ENCODE measurements at regions not wholly inside any gene's neighbourhood (a gene's known extent, or its start where the extent isn't known, plus 50 kb on each side); places are given as distances from the start of the nearest gene placed in this dataset.
"Not testable (repeated sequence)": the region's sequence is repeated elsewhere in the genome, so short reads cannot be mapped to it uniquely, and the experiment has no call there.

GRCh38 chr10:44102726-44103255, 282.1 kb downstream of the CXCL12 start:
- DNase-seq (ENCODE audit: low spot score), result no peak

- no peak for DNase-seq (ENCODE audit: low spot score)
These were observed 283.8 kb downstream of the CXCL12 start for GRCh38 chr10:44101082-44101481.

GRCh38 chr10:44099511-44099910, 285.4 kb downstream of the CXCL12 start:
- DNase-seq (ENCODE audit: low spot score), result no peak

GRCh38 chr10:44096217-44096616, 288.7 kb downstream of the CXCL12 start:
- DNase-seq (ENCODE audit: low spot score), result not testable (repeated sequence)

GRCh38 chr10:44089671-44090070, 295.2 kb downstream of the CXCL12 start:
- no peak for DNase-seq (ENCODE audit: low spot score)

- no peak for DNase-seq (ENCODE audit: low spot score)
These were observed 297.5 kb downstream of the CXCL12 start for GRCh38 chr10:44087403-44087802.

GRCh38 chr10:44083719-44084400, 301.0 kb downstream of the CXCL12 start:
- no peak for DNase-seq (ENCODE audit: low spot score)

- no peak for DNase-seq (ENCODE audit: low spot score)
These were observed 313.4 kb downstream of the CXCL12 start for GRCh38 chr10:44071479-44071878.

- DNase-seq (ENCODE audit: low spot score), result no peak
These were observed 314.6 kb downstream of the CXCL12 start for GRCh38 chr10:44070282-44070681.

GRCh38 chr10:44069573-44069972, 315.3 kb downstream of the CXCL12 start:
- DNase-seq (ENCODE audit: low spot score), result no peak

GRCh38 chr10:44068716-44069482, 316.0 kb downstream of the CXCL12 start:
- DNase-seq (ENCODE audit: low spot score), result no peak

- DNase-seq (ENCODE audit: low spot score), result no peak
These were observed 317.5 kb downstream of the CXCL12 start for GRCh38 chr10:44067432-44067831.

GRCh38 chr10:44066527-44067255, 318.2 kb downstream of the CXCL12 start:
- no peak for DNase-seq (ENCODE audit: low spot score)

- DNase-seq (ENCODE audit: low spot score), result no peak
These were observed 318.9 kb downstream of the CXCL12 start for GRCh38 chr10:44065788-44066526.

GRCh38 chr10:44064987-44065787, 319.7 kb downstream of the CXCL12 start:
- DNase-seq (ENCODE audit: low spot score), result no peak

GRCh38 chr10:44064317-44064716, 320.6 kb downstream of the CXCL12 start:
- no peak for DNase-seq (ENCODE audit: low spot score)

- no peak for DNase-seq (ENCODE audit: low spot score)
These were observed 321.2 kb downstream of the CXCL12 start for GRCh38 chr10:44063686-44064085.

- no peak for DNase-seq (ENCODE audit: low spot score)
These were observed 324.2 kb downstream of the CXCL12 start for GRCh38 chr10:44060719-44061118.

- DNase-seq (ENCODE audit: low spot score), result no peak
These were observed 324.7 kb downstream of the CXCL12 start for GRCh38 chr10:44060221-44060620.

- DNase-seq (ENCODE audit: low spot score), result no peak
These were observed 326.6 kb downstream of the CXCL12 start for GRCh38 chr10:44058259-44058658.

Measured in CD4-positive, alpha-beta T cell treated with Interleukin-6 at 100 ng/mL for 8 hours (primary cell).